ENCODE measurements at regions not wholly inside any gene's neighbourhood (a gene's known extent, or its start where the extent isn't known, plus 50 kb on each side); places are given as distances from the start of the nearest gene placed in this dataset.

DNA sequence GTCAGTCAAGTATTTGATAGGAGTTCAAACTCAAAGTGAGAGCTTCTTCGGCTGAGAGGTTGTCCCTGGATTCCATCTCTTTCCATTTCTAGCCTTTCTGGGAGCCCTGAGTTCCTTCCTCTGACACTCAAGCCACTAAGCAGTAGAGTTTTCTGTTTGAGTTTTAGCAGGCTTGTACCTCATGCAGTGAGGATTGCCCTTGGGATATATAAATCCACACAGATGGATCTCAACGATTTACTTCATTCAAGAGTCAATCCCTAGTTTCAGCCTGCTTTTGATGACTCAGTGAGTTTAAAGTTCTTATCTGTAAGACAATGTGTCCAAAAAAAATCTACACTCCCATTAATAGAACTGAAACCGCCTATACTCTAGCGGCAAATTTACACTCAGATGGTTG lies 2240.9 kb upstream of the WWC1 start:
- no peak for TF ChIP-seq POLR2A (IDR thresholded peaks at IDR 0.05)
- TF ChIP-seq, protein P1, sequence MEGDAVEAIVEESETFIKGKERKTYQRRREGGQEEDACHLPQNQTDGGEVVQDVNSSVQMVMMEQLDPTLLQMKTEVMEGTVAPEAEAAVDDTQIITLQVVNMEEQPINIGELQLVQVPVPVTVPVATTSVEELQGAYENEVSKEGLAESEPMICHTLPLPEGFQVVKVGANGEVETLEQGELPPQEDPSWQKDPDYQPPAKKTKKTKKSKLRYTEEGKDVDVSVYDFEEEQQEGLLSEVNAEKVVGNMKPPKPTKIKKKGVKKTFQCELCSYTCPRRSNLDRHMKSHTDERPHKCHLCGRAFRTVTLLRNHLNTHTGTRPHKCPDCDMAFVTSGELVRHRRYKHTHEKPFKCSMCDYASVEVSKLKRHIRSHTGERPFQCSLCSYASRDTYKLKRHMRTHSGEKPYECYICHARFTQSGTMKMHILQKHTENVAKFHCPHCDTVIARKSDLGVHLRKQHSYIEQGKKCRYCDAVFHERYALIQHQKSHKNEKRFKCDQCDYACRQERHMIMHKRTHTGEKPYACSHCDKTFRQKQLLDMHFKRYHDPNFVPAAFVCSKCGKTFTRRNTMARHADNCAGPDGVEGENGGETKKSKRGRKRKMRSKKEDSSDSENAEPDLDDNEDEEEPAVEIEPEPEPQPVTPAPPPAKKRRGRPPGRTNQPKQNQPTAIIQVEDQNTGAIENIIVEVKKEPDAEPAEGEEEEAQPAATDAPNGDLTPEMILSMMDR (IDR thresholded peaks at IDR 0.05 in 4 of 5, conservative IDR thresholded peaks at IDR 0.05 in 1 of 5), result no peak

All from gastrocnemius medialis (tissue), 4 donors.